ENCODE measurements at regions not wholly inside any gene's neighbourhood (a gene's known extent, or its start where the extent isn't known, plus 50 kb on each side); places are given as distances from the start of the nearest gene placed in this dataset.

- Mint-ChIP-seq H3K9me3 (ENCODE audit: low read depth) (peaks cover 4% of the 10 kb centered on the region), H3K27me3 (ENCODE audit: low read depth) (no peaks in the 10 kb centered on the region), H3K4me1 (ENCODE audit: low read depth) (no peaks in the 10 kb centered on the region), H3K27ac (ENCODE audit: unreplicated experiment) (no peak overlapping the region), H3K4me3 (ENCODE audit: unreplicated experiment) (no peak overlapping the region), H3K36me3 (ENCODE audit: low read depth) (no peaks in the 10 kb centered on the region)
- TF ChIP-seq, protein P1, sequence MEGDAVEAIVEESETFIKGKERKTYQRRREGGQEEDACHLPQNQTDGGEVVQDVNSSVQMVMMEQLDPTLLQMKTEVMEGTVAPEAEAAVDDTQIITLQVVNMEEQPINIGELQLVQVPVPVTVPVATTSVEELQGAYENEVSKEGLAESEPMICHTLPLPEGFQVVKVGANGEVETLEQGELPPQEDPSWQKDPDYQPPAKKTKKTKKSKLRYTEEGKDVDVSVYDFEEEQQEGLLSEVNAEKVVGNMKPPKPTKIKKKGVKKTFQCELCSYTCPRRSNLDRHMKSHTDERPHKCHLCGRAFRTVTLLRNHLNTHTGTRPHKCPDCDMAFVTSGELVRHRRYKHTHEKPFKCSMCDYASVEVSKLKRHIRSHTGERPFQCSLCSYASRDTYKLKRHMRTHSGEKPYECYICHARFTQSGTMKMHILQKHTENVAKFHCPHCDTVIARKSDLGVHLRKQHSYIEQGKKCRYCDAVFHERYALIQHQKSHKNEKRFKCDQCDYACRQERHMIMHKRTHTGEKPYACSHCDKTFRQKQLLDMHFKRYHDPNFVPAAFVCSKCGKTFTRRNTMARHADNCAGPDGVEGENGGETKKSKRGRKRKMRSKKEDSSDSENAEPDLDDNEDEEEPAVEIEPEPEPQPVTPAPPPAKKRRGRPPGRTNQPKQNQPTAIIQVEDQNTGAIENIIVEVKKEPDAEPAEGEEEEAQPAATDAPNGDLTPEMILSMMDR (IDR thresholded peaks at IDR 0.05), result no peak
- DNase-seq (ENCODE audit: low spot score), result no peak
Measured at GRCh38 chr4:130424211-130424610, 1328.3 kb downstream of the C4orf33 start.

DNA sequence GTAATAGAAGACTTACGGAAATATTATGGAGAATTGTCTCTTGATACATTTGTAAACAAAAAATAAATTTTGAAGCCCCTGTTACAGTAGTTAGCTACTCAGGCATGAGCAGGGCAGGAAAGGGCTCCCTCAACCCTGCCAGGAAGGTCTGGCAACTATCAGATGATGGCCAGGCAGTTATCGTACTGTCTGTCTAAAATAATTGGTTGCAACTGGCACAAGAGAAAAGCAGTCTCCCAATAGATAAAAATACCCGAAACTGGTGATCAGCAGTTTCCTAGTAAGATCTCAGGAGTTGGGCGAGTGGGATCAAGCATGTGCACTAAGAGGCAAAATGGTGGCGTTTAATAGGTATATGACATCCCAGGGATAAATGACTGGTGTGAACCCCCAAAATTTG, 1336.3 kb downstream of the C4orf33 start:
- no peaks in the 10 kb centered on the region for H3K27me3 Mint-ChIP-seq (ENCODE audit: low read depth)
- H3K9me3 Mint-ChIP-seq (ENCODE audit: low read depth), result peaks cover under 1% of the 10 kb centered on the region
- H3K36me3 Mint-ChIP-seq (ENCODE audit: low read depth), result no peaks in the 10 kb centered on the region
- no peak for DNase-seq (ENCODE audit: low spot score)
- no peak overlapping the region for H3K27ac Mint-ChIP-seq (ENCODE audit: unreplicated experiment)
- TF ChIP-seq, protein P1 (IDR thresholded peaks at IDR 0.05), result no peak
- H3K4me1 Mint-ChIP-seq (ENCODE audit: low read depth), result no peaks in the 10 kb centered on the region
- no peak overlapping the region for H3K4me3 Mint-ChIP-seq (ENCODE audit: unreplicated experiment)

- H3K4me3 Mint-ChIP-seq (ENCODE audit: unreplicated experiment), result no peak overlapping the region
- no peaks in the 10 kb centered on the region for H3K4me1 Mint-ChIP-seq (ENCODE audit: low read depth)
- peaks cover 2% of the 10 kb centered on the region for H3K27me3 Mint-ChIP-seq (ENCODE audit: low read depth)
- no peaks in the 10 kb centered on the region for H3K36me3 Mint-ChIP-seq (ENCODE audit: low read depth)
- peaks cover 21% of the 10 kb centered on the region for H3K9me3 Mint-ChIP-seq (ENCODE audit: low read depth)
- no peak overlapping the region for H3K27ac Mint-ChIP-seq (ENCODE audit: unreplicated experiment)
- TF ChIP-seq, protein P1 (IDR thresholded peaks at IDR 0.05), result no peak
- DNase-seq (ENCODE audit: low spot score), result no peak
Measured at GRCh38 chr4:130449741-130450140, 1353.8 kb downstream of the C4orf33 start.

DNA sequence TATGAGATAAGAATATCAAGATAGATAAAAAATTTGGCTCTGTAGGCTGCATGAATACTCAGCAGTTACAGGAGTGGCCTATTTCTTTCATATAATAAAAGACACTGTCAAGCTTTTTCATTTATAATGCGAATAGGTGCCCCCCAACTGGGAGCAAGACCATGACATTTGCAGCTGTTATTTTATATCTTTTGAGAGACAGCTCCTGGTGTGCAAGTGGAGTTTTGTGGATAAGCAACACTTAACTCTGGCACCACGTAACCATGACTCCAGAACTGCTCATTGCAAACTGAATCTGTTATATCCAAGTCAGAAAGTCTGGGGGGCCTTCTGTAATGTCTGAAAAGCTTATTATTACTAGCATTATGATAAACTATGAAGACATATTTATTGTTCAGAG, 1372.4 kb downstream of the C4orf33 start:
- Mint-ChIP-seq H3K27me3 (ENCODE audit: low read depth) (peaks cover 3% of the 10 kb centered on the region), H3K9me3 (ENCODE audit: low read depth) (no peaks in the 10 kb centered on the region), H3K4me3 (ENCODE audit: unreplicated experiment) (no peak overlapping the region), H3K27ac (ENCODE audit: unreplicated experiment) (no peak overlapping the region), H3K4me1 (ENCODE audit: low read depth) (no peaks in the 10 kb centered on the region), H3K36me3 (ENCODE audit: low read depth) (no peaks in the 10 kb centered on the region)
- TF ChIP-seq, protein P1 (IDR thresholded peaks at IDR 0.05), result no peak
- no peak for DNase-seq (ENCODE audit: low spot score)

DNA sequence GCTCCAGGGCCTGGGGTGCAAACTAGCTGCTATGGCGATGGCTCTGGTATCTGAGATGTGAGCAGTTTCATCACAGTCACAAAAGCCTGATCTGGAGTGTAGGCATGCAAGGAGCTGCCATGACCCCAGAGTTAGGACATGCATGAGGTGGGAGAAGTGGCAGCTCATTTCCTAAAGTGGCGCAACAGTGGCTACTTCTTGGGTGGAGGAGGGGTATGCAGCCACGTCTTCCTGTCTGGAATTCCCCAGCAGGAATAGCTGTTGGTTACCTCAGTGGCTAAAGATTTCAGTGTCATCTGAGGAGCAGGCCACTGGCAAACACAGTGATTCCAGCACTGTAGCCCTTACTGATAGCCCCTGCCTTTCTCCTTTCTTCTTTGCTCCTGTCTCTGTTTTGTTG, 1382.5 kb downstream of the C4orf33 start:
- no peak for DNase-seq (ENCODE audit: low spot score)
- H3K4me3 Mint-ChIP-seq (ENCODE audit: unreplicated experiment), result no peak overlapping the region
- TF ChIP-seq, protein P1 (IDR thresholded peaks at IDR 0.05), result no peak
- H3K27ac Mint-ChIP-seq (ENCODE audit: unreplicated experiment), result no peak overlapping the region
- no peaks in the 10 kb centered on the region for H3K27me3 Mint-ChIP-seq (ENCODE audit: low read depth)
- H3K9me3 Mint-ChIP-seq (ENCODE audit: low read depth), result no peaks in the 10 kb centered on the region
- no peaks in the 10 kb centered on the region for H3K4me1 Mint-ChIP-seq (ENCODE audit: low read depth)
- H3K36me3 Mint-ChIP-seq (ENCODE audit: low read depth), result no peaks in the 10 kb centered on the region

Data from chondrocyte (in vitro differentiated cells).